ACC112 (cell line): ENCODE measurements at regions not wholly inside any gene's neighbourhood (a gene's known extent, or its start where the extent isn't known, plus 50 kb on each side); places are given as distances from the start of the nearest gene placed in this dataset.

Experiments
- H2AFZ ChIP-seq: fragments of 200-600 bp; sonication (generic); one replicate; pipeline ENCODE4 v1.6.0; 2017; ENCODE audit warnings: antibody characterized with exemption, low read length; ENCODE audit not compliant: unreplicated experiment
- H3K27ac ChIP-seq: fragments of 200-600 bp; sonication (generic); 2 replicates; pipeline ENCODE4 v1.5.1; 2014; ENCODE audit warnings: low read depth, mild to moderate bottlenecking, antibody characterized with exemption, low read length, moderate library complexity
- H3K27me3 ChIP-seq: fragments of 200-600 bp; sonication (generic); 2 replicates; pipeline ENCODE4 v1.6.1; 2014; ENCODE audit warnings: mild to moderate bottlenecking, antibody characterized with exemption, low read length, moderate library complexity, mixed read lengths; ENCODE audit not compliant: insufficient read depth
- H3K36me3 ChIP-seq: fragments of 200-600 bp; sonication (generic); 2 replicates; pipeline ENCODE4 v1.6.1; 2016; ENCODE audit warnings: mild to moderate bottlenecking, antibody characterized with exemption, low read length, moderate library complexity, mixed read lengths; ENCODE audit not compliant: insufficient read depth
- H3K4me1 ChIP-seq: fragments of 200-600 bp; sonication (generic); one replicate; pipeline ENCODE4 v1.6.1; 2016; ENCODE audit warnings: low read length, mixed read lengths; ENCODE audit not compliant: insufficient read depth, unreplicated experiment, control insufficient read depth
- H3K4me3 ChIP-seq: fragments of 200-600 bp; sonication (generic); 2 replicates; pipeline ENCODE4 v1.5.1; 2014; ENCODE audit warnings: mild to moderate bottlenecking, low read depth, low read length
- H3K79me2 ChIP-seq: fragments of 200-600 bp; sonication (generic); one replicate; pipeline ENCODE4 v1.6.0; 2016; ENCODE audit warnings: low read length; ENCODE audit not compliant: control insufficient read depth, unreplicated experiment, insufficient read depth

- no peaks in the 10 kb centered on the region for H3K79me2 ChIP-seq
- H3K27me3 ChIP-seq: peaks cover 64% of the 10 kb centered on the region
- no peaks in the 10 kb centered on the region for H3K4me1 ChIP-seq
- no peaks in the 10 kb centered on the region for H3K36me3 ChIP-seq
- H3K27ac ChIP-seq: no peak overlapping the region
- H2AFZ ChIP-seq: no peak overlapping the region
- no peak overlapping the region for H3K4me3 ChIP-seq
Measured at GRCh38 chr1:209461168-209461567, 122.3 kb upstream of the CAMK1G start.

- peaks cover 68% of the 10 kb centered on the region for H3K27me3 ChIP-seq
- H3K4me3 ChIP-seq: no peak overlapping the region
- no peak overlapping the region for H2AFZ ChIP-seq
- H3K27ac ChIP-seq: no peak overlapping the region
- H3K4me1 ChIP-seq: no peaks in the 10 kb centered on the region
- H3K36me3 ChIP-seq: no peaks in the 10 kb centered on the region
- no peaks in the 10 kb centered on the region for H3K79me2 ChIP-seq
Measured at GRCh38 chr1:209462433-209462832, 121.1 kb upstream of the CAMK1G start.

- Histone ChIP-seq H3K4me3 (no peak overlapping the region), H3K27me3 (peaks cover 58% of the 10 kb centered on the region), H3K36me3 (no peaks in the 10 kb centered on the region), H3K4me1 (no peaks in the 10 kb centered on the region), H3K27ac (no peak overlapping the region), H2AFZ (no peak overlapping the region), H3K79me2 (no peaks in the 10 kb centered on the region)
Measured at GRCh38 chr1:209463441-209463840, 120.1 kb upstream of the CAMK1G start.

- no peak overlapping the region for H2AFZ ChIP-seq
- H3K4me3 ChIP-seq: no peak overlapping the region
- no peaks in the 10 kb centered on the region for H3K36me3 ChIP-seq
- H3K79me2 ChIP-seq: no peaks in the 10 kb centered on the region
- H3K4me1 ChIP-seq: no peaks in the 10 kb centered on the region
- peaks cover 47% of the 10 kb centered on the region for H3K27me3 ChIP-seq
- no peak overlapping the region for H3K27ac ChIP-seq
Measured at GRCh38 chr1:209473025-209473424, 110.5 kb upstream of the CAMK1G start.

- H3K4me3 ChIP-seq: no peak overlapping the region
Measured at GRCh38 chr1:209480345-209480744, 103.2 kb upstream of the CAMK1G start.

GRCh38 chr1:209483691-209484090 lies 99.8 kb upstream of the CAMK1G start:
- Histone ChIP-seq H3K27ac (no peak overlapping the region), H3K4me3 (no peak overlapping the region), H3K79me2 (no peaks in the 10 kb centered on the region), H3K36me3 (no peaks in the 10 kb centered on the region), H2AFZ (no peak overlapping the region), H3K4me1 (peaks cover 3% of the 10 kb centered on the region), H3K27me3 (peaks cover 35% of the 10 kb centered on the region)

More at GRCh38 chr1:209480345-209480744, 103.2 kb upstream of the CAMK1G start:
- Histone ChIP-seq H3K4me1 (peaks cover 3% of the 10 kb centered on the region), H3K36me3 (no peaks in the 10 kb centered on the region), H3K27ac (no peak overlapping the region), H2AFZ (no peak overlapping the region), H3K79me2 (no peaks in the 10 kb centered on the region), H3K27me3 (peaks cover 62% of the 10 kb centered on the region)

- Histone ChIP-seq H3K4me3 (no peak overlapping the region), H3K27me3 (peaks cover 28% of the 10 kb centered on the region), H3K4me1 (peaks cover 3% of the 10 kb centered on the region), H3K27ac (no peak overlapping the region), H2AFZ (no peak overlapping the region), H3K79me2 (no peaks in the 10 kb centered on the region), H3K36me3 (no peaks in the 10 kb centered on the region)
Measured at GRCh38 chr1:209484429-209484828, 99.1 kb upstream of the CAMK1G start.

- Histone ChIP-seq H3K79me2 (no peaks in the 10 kb centered on the region), H3K36me3 (no peaks in the 10 kb centered on the region), H3K27me3 (peaks cover 26% of the 10 kb centered on the region)
Measured at GRCh38 chr1:209485167-209485566, 98.3 kb upstream of the CAMK1G start.

GRCh38 chr1:209485751-209486150 lies 97.8 kb upstream of the CAMK1G start:
- peaks cover 3% of the 10 kb centered on the region for H3K4me1 ChIP-seq
- H3K79me2 ChIP-seq: no peaks in the 10 kb centered on the region
- no peak overlapping the region for H3K4me3 ChIP-seq
- no peak overlapping the region for H2AFZ ChIP-seq
- no peaks in the 10 kb centered on the region for H3K36me3 ChIP-seq
- H3K27ac ChIP-seq: no peak overlapping the region
- peaks cover 21% of the 10 kb centered on the region for H3K27me3 ChIP-seq

More at GRCh38 chr1:209485167-209485566, 98.3 kb upstream of the CAMK1G start:
- peaks cover 3% of the 10 kb centered on the region for H3K4me1 ChIP-seq
- no peak overlapping the region for H3K4me3 ChIP-seq
- no peak overlapping the region for H3K27ac ChIP-seq
- H2AFZ ChIP-seq: no peak overlapping the region

GRCh38 chr1:209486861-209487593 lies 96.5 kb upstream of the CAMK1G start:
- H3K27me3 ChIP-seq: 0 out of 2 replicates have a peak, but pooled peaks cover 11% of the 10 kb centered on the region
- peaks cover 3% of the 10 kb centered on the region for H3K4me1 ChIP-seq
- H2AFZ ChIP-seq: no peak overlapping the region
- no peaks in the 10 kb centered on the region for H3K36me3 ChIP-seq
- no peaks in the 10 kb centered on the region for H3K79me2 ChIP-seq
- H3K4me3 ChIP-seq: no peak overlapping the region
- no peak overlapping the region for H3K27ac ChIP-seq

- Histone ChIP-seq H3K27ac (no peak overlapping the region), H2AFZ (no peak overlapping the region), H3K27me3 (0 out of 2 replicates have a peak, but pooled peaks cover 3% of the 10 kb centered on the region), H3K4me3 (no peak overlapping the region), H3K36me3 (no peaks in the 10 kb centered on the region), H3K4me1 (peaks cover 1% of the 10 kb centered on the region), H3K79me2 (no peaks in the 10 kb centered on the region)
Measured at GRCh38 chr1:209490013-209490412, 93.5 kb upstream of the CAMK1G start.
